Activated CD4-positive, alpha-beta T cell treated with anti-CD3 and anti-CD28 coated beads for 4 hours (primary cell): ENCODE measurements at regions not wholly inside any gene's neighbourhood (a gene's known extent, or its start where the extent isn't known, plus 50 kb on each side); places are given as distances from the start of the nearest gene placed in this dataset.

ENCODE experiments used
- DNase-seq, 2 donors: peaks; one replicate each; pipeline ENCODE4 v3.0.0-alpha.2; 2020

GRCh38 chr7:10821156-10821555 lies 152.5 kb upstream of the PHF14 start:
- no peak for DNase-seq

DNA sequence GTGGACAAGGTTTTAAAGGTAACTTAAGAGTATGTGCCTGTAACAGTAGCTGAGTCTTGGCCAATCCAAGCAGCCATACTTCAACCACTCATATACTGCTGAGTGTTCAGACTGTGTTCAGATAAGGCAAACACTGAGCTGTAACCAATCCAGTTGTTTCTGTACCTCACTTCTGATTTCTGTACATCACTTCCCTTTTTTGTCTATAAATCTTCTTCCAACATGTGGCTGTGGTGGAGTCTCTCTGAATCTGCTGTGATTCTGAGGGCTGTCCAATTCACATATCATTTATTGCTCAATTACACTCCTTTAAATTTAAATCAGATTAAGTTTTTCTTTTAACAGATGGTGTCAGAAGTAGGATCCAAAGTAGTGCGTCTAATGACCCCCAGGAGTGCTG lies 149.5 kb upstream of the PHF14 start:
- no peak for DNase-seq

DNA sequence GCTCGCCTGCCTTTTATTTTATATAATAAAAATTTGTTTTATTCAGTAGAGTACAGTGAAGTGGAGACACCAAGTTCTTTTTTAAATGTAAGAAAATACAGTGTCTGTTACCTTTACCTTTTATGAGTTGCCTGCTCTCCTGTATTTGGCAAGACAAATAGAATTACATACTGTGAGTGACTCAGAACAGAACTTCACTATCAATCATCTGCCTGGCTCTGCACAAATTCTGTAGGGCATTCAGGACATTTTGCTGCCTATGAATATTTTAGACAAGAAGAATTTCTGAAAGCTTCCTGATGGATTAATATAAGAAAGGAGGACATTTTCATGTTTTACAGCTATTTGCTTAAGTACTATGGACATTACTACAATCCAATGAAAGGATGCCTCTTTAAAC lies 135.4 kb upstream of the PHF14 start:
- no peak for DNase-seq

- no peak for DNase-seq
These were observed 128.4 kb upstream of the PHF14 start for GRCh38 chr7:10845225-10845624.

DNA sequence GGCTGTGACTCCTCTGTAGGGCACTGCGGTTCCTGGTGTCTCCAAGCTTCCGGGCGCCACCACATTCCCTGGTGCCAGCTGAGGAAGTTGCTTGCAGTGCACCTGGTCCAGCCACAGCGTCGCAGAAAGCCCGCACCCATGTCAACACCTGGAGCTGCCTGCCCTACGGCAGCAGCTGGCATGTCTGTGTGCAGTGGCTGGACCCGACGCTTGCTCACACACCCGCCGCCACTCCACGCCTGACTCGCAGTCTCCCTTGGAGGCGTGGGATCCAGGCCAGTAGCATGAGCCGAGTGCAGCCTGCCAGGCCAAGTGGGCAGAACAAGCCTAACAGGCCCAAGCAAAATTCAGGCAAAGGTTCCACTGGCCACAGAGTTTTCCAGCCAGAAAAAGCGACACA lies 118.1 kb upstream of the PHF14 start:
- no peak for DNase-seq

GRCh38 chr7:10860516-10860915 lies 113.2 kb upstream of the PHF14 start:
- no peak for DNase-seq

DNA sequence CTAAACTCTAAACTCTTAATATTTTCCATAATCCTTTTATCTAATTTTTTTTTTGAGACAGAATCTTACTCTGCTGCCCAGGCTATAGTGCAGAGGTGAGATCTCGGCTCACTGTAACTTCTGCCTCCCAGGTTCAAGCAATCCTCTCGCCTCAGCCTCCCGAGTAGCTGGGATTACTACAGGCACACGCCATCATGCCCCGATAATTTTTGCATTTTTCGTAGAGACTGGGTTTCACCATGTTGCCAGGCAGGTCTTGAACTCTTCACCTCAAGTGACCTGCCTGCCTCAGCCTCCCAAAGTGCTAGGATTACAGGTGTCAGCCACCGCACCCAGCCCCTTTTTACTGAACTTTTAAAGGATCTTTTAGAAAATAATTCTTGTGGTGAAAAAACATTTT lies 110.2 kb upstream of the PHF14 start:
- no peak for DNase-seq

DNA sequence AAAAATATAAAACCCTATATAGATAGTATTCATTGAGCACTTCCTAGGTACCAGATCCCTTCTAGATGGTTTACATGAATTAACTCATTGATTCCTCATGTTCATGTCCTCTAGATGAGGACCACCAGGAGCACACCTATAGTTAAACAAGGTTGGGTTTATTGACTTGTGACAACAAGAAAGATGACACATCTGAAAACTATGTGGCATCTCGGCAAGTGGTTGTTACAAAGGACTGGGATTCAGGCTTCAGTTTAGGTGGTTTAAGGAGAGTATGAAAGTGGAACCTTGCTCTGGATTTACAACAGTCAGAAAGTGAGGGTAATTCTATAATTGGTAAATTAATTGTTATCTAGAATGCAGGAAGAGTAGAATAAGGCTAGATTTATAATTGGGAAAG lies 99.0 kb upstream of the PHF14 start:
- DNase-seq = no peak

- no peak for DNase-seq
These were observed 98.6 kb upstream of the PHF14 start for GRCh38 chr7:10875080-10875479.

DNA sequence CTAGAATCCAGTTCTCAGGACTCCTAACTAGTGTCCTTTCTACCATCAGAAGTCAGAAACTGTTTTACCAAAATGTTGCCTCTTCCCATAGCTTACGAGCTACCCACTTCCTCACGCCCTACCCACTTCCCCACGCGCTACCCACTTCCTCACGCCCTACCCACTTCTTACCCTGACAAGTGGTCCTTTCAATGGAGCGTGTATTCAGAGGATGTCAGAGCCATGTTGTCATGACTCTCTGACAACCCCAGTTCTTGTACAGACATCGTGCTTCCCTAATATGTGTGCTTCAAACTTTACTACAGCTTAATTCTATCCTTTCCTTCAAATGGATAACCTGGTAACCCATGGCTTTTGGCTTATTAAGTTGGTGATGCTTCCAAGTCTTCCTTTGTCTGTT lies 84.8 kb upstream of the PHF14 start:
- DNase-seq = no peak

DNA sequence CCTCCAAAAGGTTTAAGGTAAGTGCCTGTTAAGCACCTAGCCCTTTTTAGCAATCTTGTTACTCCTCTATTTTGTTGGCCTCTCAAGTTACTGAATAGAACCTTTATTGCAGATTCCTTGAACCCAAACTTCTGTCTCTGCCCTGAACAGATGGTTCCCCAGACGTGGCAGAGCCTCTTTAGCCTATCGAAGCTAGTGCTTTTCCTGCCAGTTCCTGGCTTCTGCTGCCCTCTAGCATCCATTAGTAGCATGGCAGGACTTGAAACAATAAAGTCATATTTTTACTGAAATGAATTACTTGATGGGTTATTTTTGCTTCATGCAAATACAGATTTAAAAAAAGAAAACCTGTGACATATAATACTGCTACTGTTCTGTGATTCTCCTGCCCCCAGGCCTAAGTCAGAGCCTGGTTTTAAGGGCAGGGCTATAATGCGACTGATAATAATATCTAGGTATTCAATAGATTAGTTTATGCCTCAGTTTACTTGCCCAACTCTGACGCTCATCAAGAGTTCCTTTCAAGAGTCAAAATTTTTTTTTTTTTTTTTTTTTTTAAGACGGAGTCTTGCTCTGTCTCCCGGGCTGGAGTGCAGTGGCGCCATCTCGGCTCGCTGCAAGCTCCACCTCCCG lies 84.3 kb upstream of the PHF14 start:
- peak; percentile 12 to 20 for DNase-seq

GRCh38 chr7:10908600-10908999 lies 65.1 kb upstream of the PHF14 start:
- no peak for DNase-seq

DNA sequence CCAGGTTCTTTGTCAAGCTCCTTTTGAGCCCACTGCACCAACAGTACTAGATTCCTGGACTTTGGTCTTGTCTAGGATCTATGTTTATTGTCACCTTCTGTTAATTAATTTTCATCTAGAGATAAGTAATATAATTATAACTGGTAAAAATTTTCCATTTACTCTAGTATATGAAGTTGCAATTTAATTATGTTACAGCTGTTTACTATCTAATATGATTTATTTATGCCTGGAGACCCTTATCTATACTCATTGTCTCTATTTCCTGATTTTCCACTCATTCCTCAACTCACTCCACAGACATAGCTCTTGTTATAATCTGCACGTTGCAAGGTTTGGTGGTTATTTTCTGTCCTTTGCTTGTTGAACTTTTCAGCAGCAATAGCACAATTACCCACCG lies 63.2 kb upstream of the PHF14 start:
- no peak for DNase-seq

DNA sequence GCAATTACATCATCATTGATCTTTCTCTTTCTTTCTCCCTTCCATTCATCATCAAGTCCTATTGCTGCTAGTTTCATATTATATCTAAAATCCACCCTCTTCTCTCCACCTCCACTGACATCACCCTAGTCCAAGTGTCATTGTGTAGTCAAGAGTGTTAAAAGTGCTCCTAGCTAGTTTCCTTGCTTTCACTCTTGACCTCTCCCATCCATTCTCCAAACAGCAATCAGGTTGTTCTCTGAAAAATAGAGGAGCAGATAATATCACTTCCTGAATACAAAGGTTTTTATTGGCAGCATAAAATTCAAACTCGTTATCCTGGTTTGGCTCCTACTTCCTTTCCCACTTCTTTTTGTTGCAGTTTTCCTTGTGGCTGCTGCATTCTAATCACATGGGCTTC lies 61.6 kb upstream of the PHF14 start:
- DNase-seq = no peak

DNA sequence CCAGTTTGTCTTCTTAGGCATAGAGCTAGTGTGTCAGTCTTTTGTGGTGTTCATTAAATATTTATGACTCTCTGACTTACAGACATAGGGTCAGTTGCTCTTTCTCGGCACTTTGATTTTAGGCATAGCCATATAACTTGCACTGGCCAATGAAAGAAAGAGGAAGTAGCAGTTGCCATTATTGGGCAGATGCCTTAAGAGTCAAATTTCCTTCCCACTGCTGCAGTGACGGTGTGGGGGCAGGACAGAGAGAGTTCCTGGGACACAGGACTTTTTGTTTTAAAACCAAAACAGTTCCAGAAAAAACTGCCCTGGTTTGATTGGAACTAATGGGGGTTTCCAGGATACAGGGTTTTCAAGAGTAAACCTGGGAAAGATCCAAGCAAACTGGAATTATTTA lies 60.2 kb upstream of the PHF14 start:
- DNase-seq = no peak

DNA sequence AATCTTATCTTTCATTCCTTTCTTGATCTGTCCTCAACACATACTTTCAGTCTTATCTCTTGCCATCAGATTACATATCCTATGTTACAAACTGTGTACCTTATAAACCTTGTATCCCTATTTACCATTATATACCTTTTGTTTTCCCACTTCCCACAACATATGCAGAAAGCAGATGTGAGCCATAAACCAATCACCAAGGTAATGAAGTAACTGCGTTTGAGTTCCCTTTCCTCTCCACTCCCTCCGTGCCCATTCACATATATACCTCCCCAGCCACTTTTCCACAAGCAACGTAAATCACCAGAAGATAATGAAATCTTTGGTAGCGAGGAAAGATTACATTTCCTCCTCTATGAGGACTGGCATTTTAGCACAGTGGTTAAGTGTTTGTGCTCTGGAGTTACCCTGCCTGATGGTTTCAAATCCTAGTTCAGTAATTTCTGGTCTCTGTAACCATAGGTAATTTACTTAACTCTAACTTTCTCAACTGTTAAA lies 55.5 kb upstream of the PHF14 start:
- DNase-seq = no peak

GRCh38 chr7:10919923-10920322 lies 53.7 kb upstream of the PHF14 start:
- no peak for DNase-seq
